PC-9 (cell line): ENCODE measurements at regions not wholly inside any gene's neighbourhood (a gene's known extent, or its start where the extent isn't known, plus 50 kb on each side); places are given as distances from the start of the nearest gene placed in this dataset.

Experiments used
- CTCF ChIP-seq: fragments of 200-600 bp; sonication (generic); conservative IDR thresholded peaks from 2 replicates; pipeline ENCODE4 v1.6.1; 2017; ENCODE audit warnings: mixed run types, antibody characterized with exemption, mild to moderate bottlenecking, moderate library complexity
- EZH2 ChIP-seq: fragments of 200-600 bp; sonication (generic); IDR thresholded peaks from 2 replicates; pipeline ENCODE4 v1.8.0; 2017; ENCODE audit warnings: antibody characterized with exemption, low read depth

- TF ChIP-seq CTCF (no peak), EZH2 (no peak)
Measured at GRCh38 chr4:129994715-129995114, 898.8 kb downstream of the C4orf33 start.
